Endothelial cell (in vitro differentiated cells): ENCODE measurements at regions not wholly inside any gene's neighbourhood (a gene's known extent, or its start where the extent isn't known, plus 50 kb on each side); places are given as distances from the start of the nearest gene placed in this dataset.

ENCODE experiments used
- DNase-seq: peaks from one replicate; pipeline ENCODE4 v3.0.0; 2021; ENCODE audit warnings: low spot score
- H3K27ac Mint-ChIP-seq: one replicate; pipeline ENCODE4 v1.8.0; 2021; ENCODE audit warnings: mixed read lengths, inconsistent platforms; ENCODE audit not compliant: unreplicated experiment
- H3K27me3 Mint-ChIP-seq: one replicate; pipeline ENCODE4 v1.8.0; 2021; ENCODE audit warnings: mild to moderate bottlenecking, moderate library complexity, mixed read lengths, inconsistent platforms; ENCODE audit not compliant: unreplicated experiment
- H3K36me3 Mint-ChIP-seq: one replicate; pipeline ENCODE4 v1.8.0; 2021; ENCODE audit warnings: mild to moderate bottlenecking, low read depth, mixed read lengths, inconsistent platforms; ENCODE audit not compliant: unreplicated experiment
- H3K4me1 Mint-ChIP-seq: one replicate; pipeline ENCODE4 v1.8.0; 2021; ENCODE audit warnings: mild to moderate bottlenecking, mixed read lengths, inconsistent platforms; ENCODE audit not compliant: unreplicated experiment
- H3K4me3 Mint-ChIP-seq: one replicate; pipeline ENCODE4 v1.8.0; 2021; ENCODE audit warnings: mild to moderate bottlenecking, mixed read lengths, inconsistent platforms; ENCODE audit not compliant: unreplicated experiment
- H3K9me3 Mint-ChIP-seq: one replicate; pipeline ENCODE4 v1.8.0; 2021; ENCODE audit warnings: mixed read lengths, inconsistent platforms; ENCODE audit not compliant: unreplicated experiment
- CTCF ChIP-seq: fragments of 200-600 bp; sonication (generic); IDR thresholded peaks from one replicate; pipeline ENCODE4 v1.5.0; 2021; ENCODE audit warnings: antibody characterized with exemption; ENCODE audit not compliant: unreplicated experiment

- H3K36me3 Mint-ChIP-seq, result no peaks in the 10 kb centered on the region
- H3K27me3 Mint-ChIP-seq, result no peaks in the 10 kb centered on the region
- no peak for DNase-seq
- H3K4me1 Mint-ChIP-seq, result no peaks in the 10 kb centered on the region
- no peak for TF ChIP-seq CTCF
- no peaks in the 10 kb centered on the region for H3K9me3 Mint-ChIP-seq
- H3K27ac Mint-ChIP-seq, result no peak overlapping the region
- H3K4me3 Mint-ChIP-seq, result no peak overlapping the region
Observed at GRCh38 chr1:181906631-181907030, 154.9 kb downstream of the ZNF648 start.

GRCh38 chr1:181905944-181906597, 155.4 kb downstream of the ZNF648 start:
- Mint-ChIP-seq H3K27ac (no peak overlapping the region), H3K4me1 (no peaks in the 10 kb centered on the region), H3K4me3 (no peak overlapping the region), H3K27me3 (no peaks in the 10 kb centered on the region), H3K36me3 (no peaks in the 10 kb centered on the region), H3K9me3 (no peaks in the 10 kb centered on the region)
- no peak for TF ChIP-seq CTCF
- DNase-seq, result no peak

- Mint-ChIP-seq H3K4me1 (peaks cover 10% of the 10 kb centered on the region), H3K9me3 (no peaks in the 10 kb centered on the region), H3K27ac (no peak overlapping the region), H3K36me3 (no peaks in the 10 kb centered on the region), H3K27me3 (peaks cover 2% of the 10 kb centered on the region), H3K4me3 (no peak overlapping the region)
- no peak for DNase-seq
- no peak for TF ChIP-seq CTCF
Observed at GRCh38 chr1:181898773-181899172, 162.7 kb downstream of the ZNF648 start.

DNA sequence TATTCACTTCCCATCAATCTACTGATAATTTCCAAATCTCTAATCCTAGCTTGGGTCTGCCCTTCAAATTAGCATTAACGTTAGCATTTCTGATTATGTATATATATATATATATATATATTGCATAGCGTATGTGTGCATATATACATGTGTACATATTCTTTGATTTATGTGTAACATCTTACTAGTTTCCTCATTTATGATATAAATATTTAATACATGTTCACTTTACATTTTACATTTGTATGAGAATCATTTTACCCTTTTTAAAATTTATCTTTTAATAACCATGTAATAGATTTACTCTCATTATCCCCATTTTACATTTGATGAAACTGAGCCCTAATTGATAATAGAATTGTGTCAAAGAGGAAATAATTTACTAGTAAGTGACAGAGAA, 164.7 kb downstream of the ZNF648 start:
- no peaks in the 10 kb centered on the region for H3K9me3 Mint-ChIP-seq
- peaks cover 10% of the 10 kb centered on the region for H3K4me1 Mint-ChIP-seq
- DNase-seq, result no peak
- H3K27ac Mint-ChIP-seq, result no peak overlapping the region
- H3K27me3 Mint-ChIP-seq, result peaks cover 2% of the 10 kb centered on the region
- no peak overlapping the region for H3K4me3 Mint-ChIP-seq
- TF ChIP-seq CTCF, result no peak
- no peaks in the 10 kb centered on the region for H3K36me3 Mint-ChIP-seq

GRCh38 chr1:181894439-181894859, 167.1 kb downstream of the ZNF648 start:
- H3K27ac Mint-ChIP-seq, result no peak overlapping the region
- DNase-seq, result no peak
- H3K27me3 Mint-ChIP-seq, result peaks cover 1% of the 10 kb centered on the region
- no peak overlapping the region for H3K4me3 Mint-ChIP-seq
- TF ChIP-seq CTCF, result no peak
- H3K36me3 Mint-ChIP-seq, result no peaks in the 10 kb centered on the region
- no peaks in the 10 kb centered on the region for H3K9me3 Mint-ChIP-seq
- H3K4me1 Mint-ChIP-seq, result peaks cover 6% of the 10 kb centered on the region
